ENCODE measurements at regions not wholly inside any gene's neighbourhood (a gene's known extent, or its start where the extent isn't known, plus 50 kb on each side); places are given as distances from the start of the nearest gene placed in this dataset.

GRCh38 chr9:95653246-95653645 is 136.5 kb upstream of the PTCH1 start:
- DNase-seq = no peak

DNA sequence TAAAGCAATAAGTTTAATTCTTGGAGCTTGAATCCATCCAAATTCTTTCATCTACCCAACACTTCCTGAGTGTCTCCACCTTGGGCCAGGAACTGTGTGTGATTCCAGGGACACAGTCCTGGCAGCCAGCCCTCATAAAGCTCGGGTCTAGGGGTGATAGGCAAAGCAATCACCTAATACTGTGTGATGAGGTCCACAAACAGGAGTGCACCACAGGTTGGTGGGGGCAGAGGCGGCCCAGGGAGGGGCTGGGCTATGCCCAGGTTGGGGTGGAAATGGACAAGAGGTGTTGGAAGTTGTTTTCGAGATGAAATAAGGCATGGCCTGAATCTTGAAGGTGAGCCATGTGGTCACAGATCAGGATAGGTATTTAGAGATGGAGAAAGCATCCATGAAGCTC is 133.9 kb upstream of the PTCH1 start:
- no peak for DNase-seq

DNA sequence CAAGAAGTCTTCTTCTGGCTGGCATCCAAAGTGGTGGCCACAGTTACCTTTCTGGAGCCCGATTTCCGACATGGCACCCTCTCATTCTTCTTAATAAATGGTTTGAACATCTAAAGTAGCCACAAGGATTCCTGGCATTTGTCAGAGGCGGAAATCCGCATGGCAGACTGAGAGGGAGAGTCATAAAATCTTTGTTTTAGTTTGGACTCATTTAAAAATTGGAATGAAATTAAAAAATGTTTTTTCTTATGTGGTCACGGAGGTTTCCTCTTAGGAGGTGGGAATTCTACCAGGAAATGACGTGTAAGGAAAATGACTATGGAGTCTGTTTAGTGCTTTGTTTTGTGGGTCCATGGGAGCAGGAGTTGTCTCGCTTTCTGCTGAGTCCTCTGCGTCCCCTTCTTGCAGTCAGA is 133.0 kb upstream of the PTCH1 start:
- DNase-seq = no peak

DNA sequence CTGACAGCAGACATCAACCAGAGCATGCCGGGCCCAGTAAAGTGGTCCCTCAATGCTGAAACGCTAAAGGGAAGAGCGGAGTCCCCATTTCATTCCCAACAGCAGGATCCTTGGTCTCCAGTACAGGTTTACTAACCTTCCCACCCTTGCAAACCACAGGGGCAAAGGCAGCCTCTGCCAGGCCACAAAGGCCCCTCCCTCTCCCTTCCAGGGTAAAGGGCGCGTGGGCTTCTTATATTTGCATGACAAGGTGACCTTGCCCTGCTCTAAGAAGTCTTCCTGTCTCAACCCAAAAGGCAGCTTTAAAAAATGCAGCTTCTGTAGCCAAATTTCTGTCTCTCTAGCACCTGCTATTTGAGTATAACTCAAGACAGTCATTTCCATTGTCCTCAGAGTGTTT is 131.5 kb upstream of the PTCH1 start:
- DNase-seq = no peak

DNA sequence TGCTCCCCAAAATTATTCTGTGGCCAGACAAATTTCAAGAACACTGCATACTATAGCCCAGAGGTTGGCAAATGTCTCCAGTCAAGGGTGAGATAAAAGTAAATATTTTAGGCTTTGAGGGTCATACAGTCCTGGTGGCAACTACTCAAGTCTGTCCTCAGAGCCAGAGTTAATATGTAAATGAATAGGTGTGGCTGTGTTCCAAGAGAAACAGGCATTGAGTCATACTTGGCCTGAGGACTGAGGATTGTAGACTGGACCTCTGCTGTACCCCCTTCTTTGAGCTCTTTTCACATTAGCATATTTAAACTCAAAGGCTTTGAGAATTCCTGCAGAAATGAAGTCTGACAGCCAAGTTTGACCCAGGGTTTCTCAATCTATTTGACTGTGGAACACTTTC is 129.2 kb upstream of the PTCH1 start:
- no peak for DNase-seq

DNA sequence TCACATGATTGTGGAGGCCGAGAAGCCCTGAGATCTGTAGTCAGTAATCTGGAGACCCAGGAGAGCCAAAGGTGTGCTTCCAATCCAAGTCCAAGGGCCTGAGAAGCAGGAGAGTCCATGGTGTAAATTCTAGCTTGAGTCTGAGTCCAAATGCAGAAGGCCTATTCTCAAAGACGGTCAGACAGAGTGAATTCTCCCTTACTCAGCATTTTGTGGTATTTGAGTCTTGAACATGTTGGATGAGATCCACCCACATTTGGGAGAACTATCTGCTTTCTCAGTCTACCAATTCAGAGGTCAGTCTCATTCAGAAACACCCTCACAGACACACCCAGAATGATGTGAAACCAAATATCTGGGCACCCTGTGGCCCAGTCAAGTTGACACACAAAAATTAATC is 128.8 kb upstream of the PTCH1 start:
- no peak for DNase-seq

DNA sequence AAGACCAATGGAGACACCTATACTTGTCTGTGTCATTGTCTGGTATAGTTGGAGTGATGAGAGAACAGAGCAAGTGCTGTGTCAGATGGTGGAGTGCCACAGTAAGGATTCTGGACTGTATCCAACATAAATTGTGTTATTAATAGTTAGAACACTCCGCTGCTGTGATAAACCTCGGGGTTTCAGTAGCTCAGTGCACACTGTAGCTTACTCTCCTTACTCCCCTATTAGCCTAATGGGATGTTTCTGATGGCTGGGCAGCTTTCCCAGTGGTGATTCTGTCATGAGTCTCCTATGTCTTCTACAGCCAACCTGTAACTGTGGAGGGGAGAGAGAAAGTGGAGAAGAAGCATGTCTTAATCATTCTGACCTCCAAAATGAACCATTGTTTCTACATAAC is 127.6 kb upstream of the PTCH1 start:
- DNase-seq = no peak

- DNase-seq = no peak
Measured at GRCh38 chr9:95643619-95644018, 126.8 kb upstream of the PTCH1 start.

DNA sequence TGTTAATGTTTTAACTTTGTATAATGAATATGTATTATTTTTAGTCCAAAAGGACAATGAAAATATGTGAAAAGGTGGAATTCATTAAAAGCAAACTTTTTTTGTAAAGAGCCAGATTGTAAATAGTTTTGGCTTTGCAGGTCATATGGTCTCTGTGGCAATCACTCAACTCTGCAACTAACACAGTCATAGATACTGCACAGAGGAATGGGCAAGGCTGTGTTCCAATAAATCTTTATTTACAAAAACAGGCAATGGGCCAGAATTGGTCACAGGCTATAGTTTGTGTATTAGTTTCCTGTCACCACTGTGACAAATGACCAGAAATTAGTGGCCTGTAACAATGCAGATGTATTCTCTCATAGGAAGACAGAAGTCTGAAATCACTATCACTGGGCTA is 125.4 kb upstream of the PTCH1 start:
- DNase-seq = no peak

- DNase-seq = no peak
Measured at GRCh38 chr9:95641586-95641985, 124.8 kb upstream of the PTCH1 start.

GRCh38 chr9:95640336-95640735 is 123.6 kb upstream of the PTCH1 start:
- no peak for DNase-seq

GRCh38 chr9:95635986-95636671 is 119.4 kb upstream of the PTCH1 start:
- DNase-seq = no peak

- DNase-seq = no peak
Measured at GRCh38 chr9:95634536-95634935, 117.8 kb upstream of the PTCH1 start.

DNA sequence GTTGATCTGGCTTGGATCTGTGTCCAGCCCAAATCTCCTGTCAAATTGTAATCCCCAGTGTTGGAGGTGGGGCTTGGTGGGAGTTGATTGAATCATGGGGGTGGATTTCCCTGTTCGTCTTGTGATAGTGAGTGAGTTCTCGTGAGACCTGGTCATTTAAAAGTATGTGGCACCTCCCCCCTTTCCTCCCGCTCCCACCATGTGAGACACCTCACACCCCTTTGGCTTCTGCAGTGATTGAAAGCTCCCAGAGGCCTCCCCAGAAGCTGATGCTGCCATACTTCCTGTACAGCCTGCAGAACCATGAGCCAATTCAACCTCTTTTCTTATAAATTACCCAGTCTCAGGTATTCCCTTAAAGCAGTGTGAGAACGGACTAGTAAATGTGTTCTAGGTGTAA is 117.3 kb upstream of the PTCH1 start:
- no peak for DNase-seq

DNA sequence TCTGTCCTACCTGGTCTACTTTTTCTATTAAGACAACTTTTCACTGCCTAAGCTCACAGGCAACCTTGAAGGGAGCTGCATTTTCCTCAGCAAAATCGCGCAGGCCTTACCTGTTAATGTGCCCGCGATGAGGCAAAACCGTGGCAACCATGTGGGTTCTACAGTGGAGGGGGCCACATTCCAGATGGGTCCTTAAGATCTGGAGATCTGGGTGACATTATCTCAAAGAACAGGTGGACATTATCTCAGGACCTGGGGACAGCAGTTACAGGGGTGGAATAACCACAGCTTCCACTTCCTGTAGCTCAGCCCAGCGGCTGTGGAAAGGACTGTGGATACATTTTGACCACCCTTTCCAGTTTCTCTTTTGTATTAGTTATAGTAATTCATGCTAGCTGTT is 112.8 kb upstream of the PTCH1 start:
- DNase-seq = no peak

DNA sequence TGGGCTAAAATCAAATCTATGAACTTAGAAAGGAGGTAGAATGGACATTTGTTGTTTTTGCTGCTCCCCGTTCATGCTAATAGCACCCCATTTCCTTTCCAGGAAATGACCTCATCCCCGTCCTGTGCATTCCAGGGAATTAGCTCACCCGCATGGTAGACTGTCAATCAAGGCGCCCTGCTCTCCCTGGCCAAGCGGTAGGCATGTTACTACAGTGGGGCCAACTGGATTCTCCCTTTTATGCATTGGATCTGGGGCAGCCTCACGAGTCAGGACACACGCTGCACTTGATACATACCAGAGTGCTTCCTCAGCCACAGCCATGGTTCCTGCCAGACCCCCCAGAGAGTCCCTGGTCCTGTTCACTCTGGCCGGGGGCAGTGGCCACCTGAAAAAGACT is 111.0 kb upstream of the PTCH1 start:
- DNase-seq = no peak

- peak; percentile 18 for DNase-seq
Measured at GRCh38 chr9:95626885-95627558, 110.3 kb upstream of the PTCH1 start.

DNA sequence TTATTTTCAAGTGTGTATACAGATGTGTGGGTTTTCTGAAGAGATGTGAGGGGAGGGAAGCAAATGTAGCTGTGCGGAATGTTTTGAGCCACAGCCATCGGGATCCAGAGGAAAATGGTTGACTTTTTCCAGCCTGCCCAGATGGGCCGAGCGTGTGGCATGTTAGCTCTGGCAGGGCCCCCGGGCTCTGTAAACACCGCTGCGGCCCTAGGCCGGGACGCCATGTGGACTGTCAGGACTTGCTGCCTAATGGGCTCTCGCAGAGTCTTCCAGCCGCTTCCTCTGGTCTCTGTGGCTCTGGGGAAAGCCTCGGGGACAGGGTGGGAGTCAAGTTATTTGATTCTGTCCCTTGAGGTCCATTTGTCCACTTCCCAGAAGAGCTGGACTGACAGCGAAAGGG is 109.6 kb upstream of the PTCH1 start:
- DNase-seq = no peak

DNA sequence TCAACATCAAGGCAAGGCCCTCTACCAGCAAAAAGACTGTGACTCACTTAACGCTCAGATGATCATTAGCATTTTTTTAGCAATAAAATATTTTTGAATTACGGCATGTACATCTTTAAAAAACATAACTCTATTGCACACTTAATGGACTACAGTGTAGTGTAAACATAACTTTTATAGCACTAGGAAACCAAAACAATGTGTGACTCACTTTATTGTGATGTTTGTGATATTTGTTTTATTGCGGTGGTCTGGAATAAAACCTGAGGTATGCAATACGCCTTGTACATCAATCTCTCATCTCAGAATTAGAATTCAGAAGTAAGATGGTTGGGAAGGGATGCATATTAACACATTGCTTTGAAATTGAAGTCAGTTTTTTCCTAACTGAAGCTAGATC is 106.9 kb upstream of the PTCH1 start:
- DNase-seq = no peak

- DNase-seq = no peak
Measured at GRCh38 chr9:95620722-95621121, 104.0 kb upstream of the PTCH1 start.

GRCh38 chr9:95620314-95620713 is 103.5 kb upstream of the PTCH1 start:
- DNase-seq = no peak

DNA sequence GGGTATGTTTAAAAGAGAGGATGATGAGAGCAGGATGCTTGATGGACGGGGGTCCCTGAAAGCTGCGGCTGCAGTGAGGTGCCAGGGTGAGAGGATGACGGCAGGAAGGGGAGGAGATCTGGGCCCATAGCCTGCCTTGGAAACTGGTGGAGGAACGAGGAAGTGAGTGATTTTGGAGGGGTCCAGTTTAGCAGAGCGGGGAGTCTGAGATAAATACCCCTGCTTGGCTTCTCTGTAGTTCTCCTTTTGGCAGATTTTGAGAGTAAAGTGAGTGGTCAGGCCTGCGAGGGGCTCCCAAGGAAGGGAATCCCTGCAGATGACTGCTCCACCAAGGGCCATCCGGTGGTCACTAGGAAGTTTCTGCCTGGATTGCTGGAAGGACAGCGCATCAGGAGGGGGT is 98.5 kb upstream of the PTCH1 start:
- no peak for DNase-seq

DNA sequence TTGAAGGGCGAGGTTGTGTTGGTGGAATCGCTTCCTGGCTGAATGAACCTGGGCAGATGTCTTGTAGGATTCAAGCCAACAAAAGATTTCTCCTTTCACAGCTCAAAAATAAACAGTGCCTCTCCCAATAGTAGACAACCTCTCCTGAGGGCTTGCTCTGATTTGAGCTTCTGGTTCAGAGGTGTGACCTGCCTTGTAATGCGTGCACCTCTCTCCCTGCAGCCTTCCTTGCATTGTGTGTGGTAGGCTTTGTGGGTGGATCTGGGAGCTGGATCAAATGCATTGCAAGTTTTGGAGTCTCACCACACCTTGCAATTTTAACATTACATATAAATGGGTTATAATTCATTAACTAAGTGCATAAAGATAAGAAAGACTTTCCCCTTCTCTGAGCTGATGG is 96.9 kb upstream of the PTCH1 start:
- no peak for DNase-seq

GRCh38 chr9:95611354-95611753 is 94.6 kb upstream of the PTCH1 start:
- DNase-seq = no peak

All from CD4-positive, alpha-beta T cell treated with Interleukin-21 for 1 hour (primary cell).